GM12873 (cell line): ENCODE measurements at regions not wholly inside any gene's neighbourhood (a gene's known extent, or its start where the extent isn't known, plus 50 kb on each side); places are given as distances from the start of the nearest gene placed in this dataset.

Experiments used
- CTCF ChIP-seq: IDR thresholded peaks from 2 replicates; pipeline ENCODE4 v1.5.1; 2012; ENCODE audit warnings: low read depth, mild to moderate bottlenecking, moderate library complexity, low read length, control low read depth; ENCODE audit not compliant: insufficient read depth; ENCODE audit errors: missing control alignments

- no peak for TF ChIP-seq CTCF
Observed at GRCh38 chr10:10897400-10897799, 120.3 kb upstream of the CELF2 start.

GRCh38 chr10:10901906-10902305, 115.8 kb upstream of the CELF2 start:
- TF ChIP-seq CTCF: no peak

DNA sequence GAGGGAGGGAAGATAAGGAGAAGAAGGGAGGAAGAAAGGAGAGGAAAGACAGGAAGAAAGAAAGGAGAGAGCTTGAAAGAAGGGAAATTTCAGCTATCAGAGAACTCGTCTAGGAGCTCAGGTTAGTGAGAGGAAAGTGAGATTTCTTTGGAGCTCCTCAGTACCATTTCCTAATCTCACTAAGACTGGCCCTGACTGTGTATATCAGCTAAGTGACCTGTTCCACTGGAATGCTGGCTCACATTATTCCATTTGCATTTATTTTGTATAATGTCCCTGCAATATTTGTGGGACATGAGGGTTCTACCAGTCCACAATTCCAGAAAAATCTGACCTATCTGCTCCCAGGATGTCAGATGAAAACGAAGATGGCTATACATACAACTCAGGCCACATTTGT, 114.7 kb upstream of the CELF2 start:
- no peak for TF ChIP-seq CTCF

DNA sequence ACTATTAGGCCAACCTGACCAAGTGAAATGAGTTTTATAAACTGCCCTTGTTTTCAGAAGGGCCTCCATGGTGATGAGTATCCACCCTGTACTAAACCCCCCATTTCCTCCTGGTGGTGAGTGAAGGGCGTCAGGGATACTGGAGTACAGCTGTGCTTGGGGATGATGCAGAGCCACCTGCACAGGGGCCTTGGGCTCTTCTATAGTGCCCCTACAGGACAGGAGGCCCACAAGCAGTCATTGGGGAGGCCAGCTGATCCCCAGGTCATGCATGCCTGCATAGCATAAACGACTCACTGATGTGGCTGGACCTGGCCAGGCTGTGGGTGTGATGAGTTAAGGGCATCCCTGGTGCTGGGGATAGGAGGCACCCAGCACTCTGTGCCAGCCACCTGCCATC, 114.1 kb upstream of the CELF2 start:
- peak; percentile 18 for TF ChIP-seq CTCF

DNA sequence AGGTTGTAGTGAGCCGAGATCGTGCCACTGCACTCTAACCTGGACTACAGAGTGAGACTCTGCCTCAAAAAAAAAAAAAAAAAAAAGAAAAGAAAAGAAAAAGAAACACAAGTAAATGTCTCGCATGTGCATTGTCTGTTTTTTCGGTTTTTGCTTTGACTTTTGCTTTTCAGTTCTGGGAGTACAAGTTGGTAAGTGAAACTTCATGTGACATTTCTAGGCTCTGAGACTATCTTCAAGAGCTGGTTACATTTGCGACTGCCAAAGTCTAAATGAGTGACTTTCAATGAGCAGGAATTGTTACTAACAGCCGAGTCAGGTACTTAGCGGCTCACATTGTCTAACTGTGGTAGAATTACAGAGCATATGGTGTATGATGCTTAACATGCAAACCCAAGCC, 107.0 kb upstream of the CELF2 start:
- TF ChIP-seq CTCF: no peak

DNA sequence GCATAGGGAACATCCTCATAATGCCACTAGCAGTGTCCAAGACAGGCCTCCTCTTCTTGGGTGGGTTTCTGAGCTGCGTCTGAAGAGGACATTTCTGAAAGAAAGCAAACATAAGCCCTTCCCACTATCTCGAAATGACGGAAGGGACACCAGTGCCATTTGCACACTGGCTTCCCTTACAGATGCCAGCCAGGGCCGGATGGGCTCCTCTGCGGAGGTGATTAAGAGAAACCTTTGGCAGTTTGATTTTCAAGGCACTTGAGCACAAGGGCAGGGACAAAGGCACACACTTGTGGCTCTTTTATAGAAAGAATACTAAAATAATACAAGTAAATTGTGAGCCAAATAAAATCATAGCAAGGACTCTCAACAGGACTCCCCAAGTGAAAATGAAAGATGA, 106.6 kb upstream of the CELF2 start:
- TF ChIP-seq CTCF: no peak

- TF ChIP-seq CTCF: no peak
Observed at GRCh38 chr10:10911471-10911921, 106.2 kb upstream of the CELF2 start.

DNA sequence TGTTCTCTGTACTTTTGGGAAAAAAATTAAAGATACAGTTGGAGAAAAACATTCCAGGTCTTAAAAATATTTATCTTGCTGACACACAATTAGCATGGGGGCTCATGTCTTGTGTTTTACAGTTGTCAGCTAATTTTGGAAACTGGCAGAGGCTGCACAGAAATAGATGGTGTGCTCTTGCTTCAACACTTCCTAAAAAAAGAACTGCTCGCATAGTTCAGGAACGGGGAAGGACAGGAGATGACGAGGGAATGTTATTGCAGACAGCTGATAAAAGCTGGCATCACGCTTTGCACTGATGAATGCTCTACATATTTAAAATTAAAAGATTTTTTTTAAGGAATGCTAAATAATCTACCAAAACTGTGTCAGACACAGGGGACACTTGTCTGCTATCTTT, 103.5 kb upstream of the CELF2 start:
- no peak for TF ChIP-seq CTCF
